Progenitor cell of endocrine pancreas (in vitro differentiated cells): ENCODE measurements at regions not wholly inside any gene's neighbourhood (a gene's known extent, or its start where the extent isn't known, plus 50 kb on each side); places are given as distances from the start of the nearest gene placed in this dataset.

ENCODE experiments used
- DNase-seq: peaks from one replicate; pipeline ENCODE4 v3.0.0; 2021; ENCODE audit warnings: low spot score; ENCODE audit not compliant: unreplicated experiment
- H3K27ac Mint-ChIP-seq: 2 replicates; pipeline ENCODE4 v1.8.0; 2021; ENCODE audit warnings: mild to moderate bottlenecking, moderate library complexity, mixed read lengths
- H3K27me3 Mint-ChIP-seq: 2 replicates; pipeline ENCODE4 v1.8.0; 2021; ENCODE audit warnings: mixed read lengths
- H3K36me3 Mint-ChIP-seq: 2 replicates; pipeline ENCODE4 v1.8.0; 2022; ENCODE audit warnings: mixed read lengths; ENCODE audit not compliant: insufficient read depth
- H3K4me1 Mint-ChIP-seq: 2 replicates; pipeline ENCODE4 v1.8.0; 2021; ENCODE audit warnings: low read depth, mixed read lengths
- H3K4me3 Mint-ChIP-seq: 2 replicates; pipeline ENCODE4 v1.8.0; 2021; ENCODE audit warnings: low read depth, mild to moderate bottlenecking, moderate library complexity, mixed read lengths
- H3K9me3 Mint-ChIP-seq: 2 replicates; pipeline ENCODE4 v1.8.0; 2021; ENCODE audit warnings: low read depth, mixed read lengths
- CTCF ChIP-seq: fragments of 200-600 bp; sonication (generic); IDR thresholded peaks from one replicate; pipeline ENCODE4 v1.5.0; 2021; ENCODE audit warnings: antibody characterized with exemption, mild to moderate bottlenecking; ENCODE audit not compliant: unreplicated experiment

GRCh38 chr3:7817239-7817638 is 684.4 kb upstream of the LMCD1 start:
- peaks cover 3% of the 10 kb centered on the region for H3K9me3 Mint-ChIP-seq
- no peak for TF ChIP-seq CTCF
- no peak overlapping the region for H3K27ac Mint-ChIP-seq
- no peaks in the 10 kb centered on the region for H3K36me3 Mint-ChIP-seq
- no peaks in the 10 kb centered on the region for H3K4me1 Mint-ChIP-seq
- DNase-seq: no peak
- H3K27me3 Mint-ChIP-seq: no peaks in the 10 kb centered on the region
- no peak overlapping the region for H3K4me3 Mint-ChIP-seq

- H3K36me3 Mint-ChIP-seq: peaks cover 6% of the 10 kb centered on the region
- no peak overlapping the region for H3K4me3 Mint-ChIP-seq
- peaks cover 25% of the 10 kb centered on the region for H3K9me3 Mint-ChIP-seq
- H3K27ac Mint-ChIP-seq: no peak overlapping the region
- no peaks in the 10 kb centered on the region for H3K27me3 Mint-ChIP-seq
- no peaks in the 10 kb centered on the region for H3K4me1 Mint-ChIP-seq
- TF ChIP-seq CTCF: no peak
- DNase-seq: no peak
These were observed 680.7 kb upstream of the LMCD1 start for GRCh38 chr3:7820969-7821368.

GRCh38 chr3:7821858-7822257 is 679.8 kb upstream of the LMCD1 start:
- H3K36me3 Mint-ChIP-seq: peaks cover 6% of the 10 kb centered on the region
- peaks cover 30% of the 10 kb centered on the region for H3K9me3 Mint-ChIP-seq
- no peak for TF ChIP-seq CTCF

GRCh38 chr3:7841451-7841850 is 660.2 kb upstream of the LMCD1 start:
- Mint-ChIP-seq H3K36me3 (no peaks in the 10 kb centered on the region), H3K4me1 (peaks cover 7% of the 10 kb centered on the region), H3K9me3 (peaks cover 4% of the 10 kb centered on the region), H3K4me3 (no peak overlapping the region), H3K27me3 (no peaks in the 10 kb centered on the region), H3K27ac (no peak overlapping the region)
- TF ChIP-seq CTCF: no peak
- DNase-seq: no peak

More at GRCh38 chr3:7821858-7822257, 679.8 kb upstream of the LMCD1 start:
- H3K27me3 Mint-ChIP-seq: no peaks in the 10 kb centered on the region
- H3K4me1 Mint-ChIP-seq: no peaks in the 10 kb centered on the region
- no peak overlapping the region for H3K27ac Mint-ChIP-seq
- no peak for DNase-seq
- H3K4me3 Mint-ChIP-seq: no peak overlapping the region

DNA sequence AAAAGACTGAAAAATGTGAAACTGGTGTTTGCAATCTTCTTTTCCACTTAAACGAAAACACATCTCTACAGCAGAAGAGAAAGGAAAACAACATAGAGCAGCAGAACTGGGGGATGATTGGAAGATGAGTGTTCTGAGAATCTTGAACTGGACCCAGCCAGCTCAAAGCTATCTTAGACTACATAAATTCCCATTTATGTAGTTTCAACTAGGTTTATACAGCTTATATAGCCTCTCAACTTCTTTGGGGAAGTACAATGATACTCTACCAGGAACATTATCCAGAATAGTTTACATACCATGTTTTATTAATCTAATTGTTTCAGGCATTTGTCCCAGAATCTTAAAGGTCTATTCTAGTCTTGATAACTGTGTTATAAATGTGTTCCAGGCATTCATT is 658.2 kb upstream of the LMCD1 start:
- no peak for TF ChIP-seq CTCF
- DNase-seq: no peak
- Mint-ChIP-seq H3K27ac (no peak overlapping the region), H3K36me3 (no peaks in the 10 kb centered on the region), H3K4me1 (peaks cover 4% of the 10 kb centered on the region), H3K4me3 (no peak overlapping the region), H3K27me3 (no peaks in the 10 kb centered on the region), H3K9me3 (peaks cover 4% of the 10 kb centered on the region)

DNA sequence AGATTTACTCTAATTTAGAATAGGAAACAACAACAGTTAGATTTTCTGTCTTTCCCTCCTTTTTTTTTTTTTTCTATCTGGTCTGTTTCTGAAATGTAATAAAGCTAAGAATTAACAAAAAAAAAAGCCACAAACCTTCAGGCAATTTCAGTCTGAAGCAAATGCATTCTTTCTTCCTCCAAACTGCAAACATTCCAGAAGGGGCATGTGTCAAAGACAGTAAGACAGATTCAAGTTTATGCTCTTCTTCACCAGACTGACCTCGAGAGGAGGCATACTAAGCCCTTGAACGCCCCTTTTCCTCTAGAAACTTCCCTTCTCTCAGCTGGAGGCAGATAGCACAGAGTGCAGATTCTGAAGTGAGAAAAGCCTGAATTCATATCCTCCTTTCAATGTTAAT is 654.6 kb upstream of the LMCD1 start:
- TF ChIP-seq CTCF: no peak
- H3K27ac Mint-ChIP-seq: no peak overlapping the region
- H3K4me3 Mint-ChIP-seq: no peak overlapping the region
- H3K4me1 Mint-ChIP-seq: no peaks in the 10 kb centered on the region
- no peaks in the 10 kb centered on the region for H3K36me3 Mint-ChIP-seq
- DNase-seq: no peak
- H3K27me3 Mint-ChIP-seq: no peaks in the 10 kb centered on the region
- H3K9me3 Mint-ChIP-seq: no peaks in the 10 kb centered on the region
